Mesenchymal stem cell (in vitro differentiated cells and primary cell): ENCODE measurements at regions not wholly inside any gene's neighbourhood (a gene's known extent, or its start where the extent isn't known, plus 50 kb on each side); places are given as distances from the start of the nearest gene placed in this dataset.

Source experiments
- DNase-seq: peaks from one replicate; pipeline ENCODE4 v3.0.0-alpha.2; 2013
- H2AFZ ChIP-seq: one replicate; pipeline ENCODE4 v1.6.1; 2013; ENCODE audit warnings: low read depth, mild to moderate bottlenecking, control low read depth, inconsistent platforms, low read length, moderate library complexity
- H2AK5ac ChIP-seq: 2 replicates; pipeline ENCODE4 v1.6.1; 2013; ENCODE audit warnings: low read length, moderate library complexity, mild to moderate bottlenecking, inconsistent platforms; ENCODE audit not compliant: severe bottlenecking
- H2BK120ac ChIP-seq: one replicate; pipeline ENCODE4 v1.6.1; 2013; ENCODE audit warnings: low read depth, mild to moderate bottlenecking, inconsistent platforms, low read length, moderate library complexity
- H2BK12ac ChIP-seq, 2 experiments: one replicate each; pipeline ENCODE4 v1.6.1; 2013; ENCODE audit warnings: inconsistent platforms in 2 of 2, low read length in 2 of 2, mild to moderate bottlenecking in 2 of 2, moderate library complexity in 2 of 2, control low read depth in 1 of 2
- H2BK15ac ChIP-seq: one replicate; pipeline ENCODE4 v1.6.1; 2013; ENCODE audit warnings: mild to moderate bottlenecking, low read depth, inconsistent platforms; ENCODE audit not compliant: poor library complexity, severe bottlenecking
- H2BK5ac ChIP-seq: 2 replicates; pipeline ENCODE4 v1.6.1; 2013; ENCODE audit warnings: low read depth, mild to moderate bottlenecking, low read length, control low read depth, inconsistent platforms; ENCODE audit not compliant: poor library complexity, severe bottlenecking
- H3K14ac ChIP-seq, 2 experiments: one replicate each; pipeline ENCODE4 v1.6.1; 2013; ENCODE audit warnings: inconsistent platforms in 2 of 2, low read length in 2 of 2, control low read depth in 1 of 2, mild to moderate bottlenecking in 1 of 2, moderate library complexity in 1 of 2
- H3K18ac ChIP-seq, 2 experiments: one replicate each; pipeline ENCODE4 v1.6.1; 2013; ENCODE audit warnings: inconsistent platforms in 2 of 2, low read length in 2 of 2, control low read depth in 1 of 2, low read depth in 1 of 2, mild to moderate bottlenecking in 1 of 2
- H3K23ac ChIP-seq, 2 experiments: one replicate each; pipeline ENCODE4 v1.6.1; 2013; ENCODE audit warnings: inconsistent platforms in 2 of 2, low read length in 2 of 2, mild to moderate bottlenecking in 2 of 2, moderate library complexity in 2 of 2, control low read depth in 1 of 2
- H3K27ac ChIP-seq: 2 replicates; pipeline ENCODE4 v1.5.1; 2013; ENCODE audit warnings: mild to moderate bottlenecking, moderate library complexity, low read length, control low read depth, inconsistent platforms; ENCODE audit not compliant: poor library complexity, severe bottlenecking
- H3K27me3 ChIP-seq, 2 experiments: 2 replicates each; pipeline versions ENCODE4 v1.6.1 to v1.7.0; 2013; ENCODE audit warnings: low read length in 2 of 2, mild to moderate bottlenecking in 2 of 2, moderate library complexity in 2 of 2, control low read depth in 1 of 2, inconsistent platforms in 1 of 2; ENCODE audit not compliant: control insufficient read depth in 1 of 2, insufficient read depth in 1 of 2
- H3K36me3 ChIP-seq, 2 experiments: 2 replicates each; pipeline versions ENCODE4 v1.6.1 to v1.7.0; 2013; ENCODE audit warnings: low read length in 2 of 2, control low read depth in 1 of 2, inconsistent platforms in 1 of 2, low read depth in 1 of 2, mild to moderate bottlenecking in 1 of 2; ENCODE audit not compliant: insufficient read depth in 2 of 2, control insufficient read depth in 1 of 2
- H3K4ac ChIP-seq, 2 experiments: one replicate each; pipeline ENCODE4 v1.6.1; 2013; ENCODE audit warnings: inconsistent platforms in 2 of 2, low read length in 2 of 2, mild to moderate bottlenecking in 2 of 2, moderate library complexity in 2 of 2, control low read depth in 1 of 2, low read depth in 1 of 2
- H3K4me1 ChIP-seq: 2 replicates; pipeline ENCODE4 v1.6.1; 2013; ENCODE audit warnings: low read depth, low read length, control low read depth; ENCODE audit not compliant: control insufficient read depth, insufficient read depth
- H3K4me2 ChIP-seq: 2 replicates; pipeline ENCODE4 v1.6.1; 2013; ENCODE audit warnings: low read length, mild to moderate bottlenecking, inconsistent platforms; ENCODE audit not compliant: poor library complexity, severe bottlenecking
- H3K4me3 ChIP-seq, 2 experiments: 2 replicates each; pipeline versions ENCODE4 v1.5.1 to v1.7.0; 2013; ENCODE audit warnings: low read length in 2 of 2, mild to moderate bottlenecking in 2 of 2, control low read depth in 1 of 2, low read depth in 1 of 2; ENCODE audit not compliant: insufficient read depth in 1 of 2
- H3K79me1 ChIP-seq: replicated peaks from 2 replicates; pipeline ENCODE4 v1.6.1; 2013; ENCODE audit warnings: mild to moderate bottlenecking, control low read depth, low read length, inconsistent platforms; ENCODE audit not compliant: poor library complexity, severe bottlenecking
- H3K9ac ChIP-seq: 2 replicates; pipeline ENCODE4 v1.7.0; 2013; ENCODE audit warnings: mild to moderate bottlenecking, low read length, moderate library complexity
- H3K9me3 ChIP-seq: 2 replicates; pipeline ENCODE4 v1.7.0; 2013; ENCODE audit warnings: mild to moderate bottlenecking, low read length; ENCODE audit not compliant: control insufficient read depth
- H4K8ac ChIP-seq: one replicate; pipeline ENCODE4 v1.6.1; 2013; ENCODE audit warnings: inconsistent platforms, mild to moderate bottlenecking, low read length, moderate library complexity
- H4K91ac ChIP-seq: one replicate; pipeline ENCODE4 v1.6.1; 2013; ENCODE audit warnings: mild to moderate bottlenecking, low read length, inconsistent platforms
- WGBS: methylation state at CpG from one replicate; pipeline ENCODE4 v1.1.7; 2013; ENCODE audit warnings: mixed read lengths; 5-methylcytosine and 5-hydroxymethylcytosine counted together

- Histone ChIP-seq H4K8ac (no peak overlapping the region), H3K9ac (no peak overlapping the region), H3K36me3 (no peaks in the 10 kb centered on the region), H3K14ac (no peak overlapping the region), H3K23ac (no peak overlapping the region), H2BK12ac (no peak overlapping the region), H3K4me2 (no peak overlapping the region), H3K4ac (no peak overlapping the region), H3K27me3 (no peaks in the 10 kb centered on the region), H3K27ac (no peak overlapping the region), H3K79me1 (no peaks in the 10 kb centered on the region), H2BK15ac (no peak overlapping the region), H2AK5ac (no peak overlapping the region), H2BK5ac (no peak overlapping the region), H3K4me3 (no peak overlapping the region), H2BK120ac (no peak overlapping the region), H3K4me1 (no peaks in the 10 kb centered on the region), H3K9me3 (peaks cover 5% of the 10 kb centered on the region), H3K18ac (no peak overlapping the region), H4K91ac (no peak overlapping the region), H2AFZ (no peak overlapping the region)
- DNase-seq = no peak
Observed at GRCh38 chr9:24961762-24962161, 416.1 kb upstream of the IZUMO3 start.

- 95% methylated on average over 1 of the region's 1 CpG for WGBS
- no peaks in the 10 kb centered on the region for H3K79me1 ChIP-seq
Observed at GRCh38 chr9:24953070-24953469, 407.4 kb upstream of the IZUMO3 start.

GRCh38 chr9:24939109-24939850, 393.6 kb upstream of the IZUMO3 start:
- no peak overlapping the region for H3K4me2 ChIP-seq
- no peak overlapping the region for H4K8ac ChIP-seq
- H3K79me1 ChIP-seq = no peaks in the 10 kb centered on the region
- no peaks in the 10 kb centered on the region for H3K36me3 ChIP-seq
- no peak overlapping the region for H3K23ac ChIP-seq
- no peak overlapping the region for H4K91ac ChIP-seq
- no peak overlapping the region for H2BK120ac ChIP-seq
- H3K27me3 ChIP-seq = no peaks in the 10 kb centered on the region
- no peak overlapping the region for H3K14ac ChIP-seq
- H3K4ac ChIP-seq = no peak overlapping the region
- H3K18ac ChIP-seq = no peak overlapping the region
- no peak overlapping the region for H3K27ac ChIP-seq
- H2AFZ ChIP-seq = no peak overlapping the region
- H3K9ac ChIP-seq = no peak overlapping the region
- 81% methylated on average over 4 of the region's 5 CpGs for WGBS
- no peak overlapping the region for H3K4me3 ChIP-seq
- DNase-seq = no peak
- H3K9me3 ChIP-seq = peaks cover 15% of the 10 kb centered on the region
- no peak overlapping the region for H2AK5ac ChIP-seq
- no peaks in the 10 kb centered on the region for H3K4me1 ChIP-seq
- H2BK15ac ChIP-seq = no peak overlapping the region
- H2BK12ac ChIP-seq = no peak overlapping the region
- H2BK5ac ChIP-seq = no peak overlapping the region

More at GRCh38 chr9:24953070-24953469, 407.4 kb upstream of the IZUMO3 start:
- no peak overlapping the region for H2AFZ ChIP-seq
- no peak overlapping the region for H2BK5ac ChIP-seq
- DNase-seq = no peak
- no peak overlapping the region for H2BK120ac ChIP-seq
- no peak overlapping the region for H3K4me2 ChIP-seq
- no peak overlapping the region for H2AK5ac ChIP-seq
- no peak overlapping the region for H3K14ac ChIP-seq
- no peak overlapping the region for H3K23ac ChIP-seq
- no peak overlapping the region for H2BK12ac ChIP-seq
- no peak overlapping the region for H3K27ac ChIP-seq
- no peak overlapping the region for H2BK15ac ChIP-seq
- H3K4ac ChIP-seq = no peak overlapping the region
- H3K27me3 ChIP-seq = no peaks in the 10 kb centered on the region
- no peaks in the 10 kb centered on the region for H3K4me1 ChIP-seq
- H3K9ac ChIP-seq = no peak overlapping the region
- H4K91ac ChIP-seq = no peak overlapping the region
- H3K18ac ChIP-seq = no peak overlapping the region
- no peaks in the 10 kb centered on the region for H3K36me3 ChIP-seq
- no peak overlapping the region for H3K4me3 ChIP-seq
- H3K9me3 ChIP-seq = peaks cover 13% of the 10 kb centered on the region
- no peak overlapping the region for H4K8ac ChIP-seq

- Histone ChIP-seq H3K9ac (no peak overlapping the region), H4K91ac (no peak overlapping the region), H3K4me2 (no peak overlapping the region), H2AK5ac (no peak overlapping the region), H3K27me3 (no peaks in the 10 kb centered on the region), H3K4me3 (no peak overlapping the region), H3K27ac (no peak overlapping the region), H2BK5ac (no peak overlapping the region), H2BK120ac (no peak overlapping the region), H2BK15ac (no peak overlapping the region), H3K23ac (no peak overlapping the region), H3K18ac (no peak overlapping the region), H2BK12ac (no peak overlapping the region), H3K14ac (no peak overlapping the region), H3K79me1 (no peaks in the 10 kb centered on the region), H2AFZ (no peak overlapping the region), H4K8ac (no peak overlapping the region), H3K9me3 (peaks cover 8% of the 10 kb centered on the region), H3K4ac (no peak overlapping the region), H3K4me1 (no peaks in the 10 kb centered on the region), H3K36me3 (no peaks in the 10 kb centered on the region)
- WGBS = 87% methylated on average over 3 of the region's 3 CpGs
- no peak for DNase-seq
Observed at GRCh38 chr9:24936117-24936516, 390.4 kb upstream of the IZUMO3 start.
